ENCODE measurements at regions not wholly inside any gene's neighbourhood (a gene's known extent, or its start where the extent isn't known, plus 50 kb on each side); places are given as distances from the start of the nearest gene placed in this dataset.

- H3K4me3 ChIP-seq (ENCODE audit: control insufficient read depth in 2 of 3, extremely low read depth in 1 of 3, insufficient read depth in 2 of 3, low read depth in 1 of 3, low read length in 3 of 3) = no peak overlapping the region
- H3K9me1 ChIP-seq (ENCODE audit: control insufficient read depth, extremely low read depth, insufficient read depth, low read length) = no peaks in the 10 kb centered on the region
- H3K4me1 ChIP-seq (ENCODE audit: control insufficient read depth, extremely low read depth, insufficient read depth, low read length) = peaks cover 46% of the 10 kb centered on the region
- no peaks in the 10 kb centered on the region for H3K9me3 ChIP-seq (ENCODE audit: control insufficient read depth, low read depth, low read length)
- H3K79me2 ChIP-seq (ENCODE audit: control insufficient read depth, insufficient read depth, low read length) = no peaks in the 10 kb centered on the region
- H3K4me2 ChIP-seq (ENCODE audit: control insufficient read depth, extremely low read depth, insufficient read depth, low read depth, low read length) = no peak overlapping the region
- H3K9ac ChIP-seq (ENCODE audit: control insufficient read depth, extremely low read depth, insufficient read depth, low read length) = no peak overlapping the region
- no peak for TF ChIP-seq EZH2 (IDR thresholded peaks at IDR 0.05; ENCODE audit: low read length)
- TF ChIP-seq, protein P1, sequence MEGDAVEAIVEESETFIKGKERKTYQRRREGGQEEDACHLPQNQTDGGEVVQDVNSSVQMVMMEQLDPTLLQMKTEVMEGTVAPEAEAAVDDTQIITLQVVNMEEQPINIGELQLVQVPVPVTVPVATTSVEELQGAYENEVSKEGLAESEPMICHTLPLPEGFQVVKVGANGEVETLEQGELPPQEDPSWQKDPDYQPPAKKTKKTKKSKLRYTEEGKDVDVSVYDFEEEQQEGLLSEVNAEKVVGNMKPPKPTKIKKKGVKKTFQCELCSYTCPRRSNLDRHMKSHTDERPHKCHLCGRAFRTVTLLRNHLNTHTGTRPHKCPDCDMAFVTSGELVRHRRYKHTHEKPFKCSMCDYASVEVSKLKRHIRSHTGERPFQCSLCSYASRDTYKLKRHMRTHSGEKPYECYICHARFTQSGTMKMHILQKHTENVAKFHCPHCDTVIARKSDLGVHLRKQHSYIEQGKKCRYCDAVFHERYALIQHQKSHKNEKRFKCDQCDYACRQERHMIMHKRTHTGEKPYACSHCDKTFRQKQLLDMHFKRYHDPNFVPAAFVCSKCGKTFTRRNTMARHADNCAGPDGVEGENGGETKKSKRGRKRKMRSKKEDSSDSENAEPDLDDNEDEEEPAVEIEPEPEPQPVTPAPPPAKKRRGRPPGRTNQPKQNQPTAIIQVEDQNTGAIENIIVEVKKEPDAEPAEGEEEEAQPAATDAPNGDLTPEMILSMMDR (optimal IDR thresholded peaks at IDR 0.05 in 1 of 3, IDR thresholded peaks at IDR 0.05 in 1 of 3, conservative IDR thresholded peaks at IDR 0.05 in 1 of 3; ENCODE audit: extremely low read depth in 1 of 3, insufficient read depth in 2 of 3, low read length in 3 of 3) = no peak
- peak; percentile 64 for FAIRE-seq
- no peak for DNase-seq (ENCODE audit: low read depth, low spot score)
- H3K36me3 ChIP-seq (ENCODE audit: control insufficient read depth in 2 of 2, extremely low read depth in 1 of 2, insufficient read depth in 2 of 2, low read length in 2 of 2) = no peaks in the 10 kb centered on the region
- H4K20me1 ChIP-seq (ENCODE audit: control insufficient read depth, extremely low read depth, insufficient read depth, low read length) = no peaks in the 10 kb centered on the region
- dilution Hi-C loops (cut with MboI; ENCODE audit: extremely low pct_ligation_motif_present, low sequenced_read_pairs) = no loop called here
- no peaks in the 10 kb centered on the region for H3K27me3 ChIP-seq (ENCODE audit: control insufficient read depth, extremely low read depth, insufficient read depth, low read length)
- H2AFZ ChIP-seq (ENCODE audit: control insufficient read depth, low read length) = no peak overlapping the region
- H3K27ac ChIP-seq (ENCODE audit: control insufficient read depth, insufficient read depth, low read length) = no peak overlapping the region
Observed at GRCh38 chr4:11545651-11546050, 117.0 kb upstream of the HS3ST1 start.

GRCh38 chr4:11544211-11544610 is 115.5 kb upstream of the HS3ST1 start:
- peaks cover 43% of the 10 kb centered on the region for H3K4me1 ChIP-seq (ENCODE audit: control insufficient read depth, extremely low read depth, insufficient read depth, low read length)
- no peaks in the 10 kb centered on the region for H3K9me3 ChIP-seq (ENCODE audit: control insufficient read depth, low read depth, low read length)
- no peaks in the 10 kb centered on the region for H3K9me1 ChIP-seq (ENCODE audit: control insufficient read depth, extremely low read depth, insufficient read depth, low read length)
- H3K79me2 ChIP-seq (ENCODE audit: control insufficient read depth, insufficient read depth, low read length) = no peaks in the 10 kb centered on the region
- peak overlapping the region; percentile 14 for H3K9ac ChIP-seq (ENCODE audit: control insufficient read depth, extremely low read depth, insufficient read depth, low read length)
- no peaks in the 10 kb centered on the region for H3K36me3 ChIP-seq (ENCODE audit: control insufficient read depth in 2 of 2, extremely low read depth in 1 of 2, insufficient read depth in 2 of 2, low read length in 2 of 2)
- no peak overlapping the region for H3K4me2 ChIP-seq (ENCODE audit: control insufficient read depth, extremely low read depth, insufficient read depth, low read depth, low read length)
- peak overlapping the region; percentile 68 for H2AFZ ChIP-seq (ENCODE audit: control insufficient read depth, low read length)
- no peak for DNase-seq (ENCODE audit: low read depth, low spot score)
- peak overlapping the region; percentile 51 for H3K27ac ChIP-seq (ENCODE audit: control insufficient read depth, insufficient read depth, low read length)
- no peaks in the 10 kb centered on the region for H3K27me3 ChIP-seq (ENCODE audit: control insufficient read depth, extremely low read depth, insufficient read depth, low read length)
- peak; percentile 13 for FAIRE-seq
- no peak overlapping the region for H3K4me3 ChIP-seq (ENCODE audit: control insufficient read depth in 2 of 3, extremely low read depth in 1 of 3, insufficient read depth in 2 of 3, low read depth in 1 of 3, low read length in 3 of 3)
- dilution Hi-C loops (cut with MboI; ENCODE audit: extremely low pct_ligation_motif_present, low sequenced_read_pairs) = no loop called here
- TF ChIP-seq, protein P1 (optimal IDR thresholded peaks at IDR 0.05 in 1 of 3, IDR thresholded peaks at IDR 0.05 in 1 of 3, conservative IDR thresholded peaks at IDR 0.05 in 1 of 3; ENCODE audit: extremely low read depth in 1 of 3, insufficient read depth in 2 of 3, low read length in 3 of 3) = no peak
- no peak for TF ChIP-seq EZH2 (IDR thresholded peaks at IDR 0.05; ENCODE audit: low read length)
- no peaks in the 10 kb centered on the region for H4K20me1 ChIP-seq (ENCODE audit: control insufficient read depth, extremely low read depth, insufficient read depth, low read length)

Measured in keratinocyte (primary cell).